ENCODE measurements at regions not wholly inside any gene's neighbourhood (a gene's known extent, or its start where the extent isn't known, plus 50 kb on each side); places are given as distances from the start of the nearest gene placed in this dataset.

DNA sequence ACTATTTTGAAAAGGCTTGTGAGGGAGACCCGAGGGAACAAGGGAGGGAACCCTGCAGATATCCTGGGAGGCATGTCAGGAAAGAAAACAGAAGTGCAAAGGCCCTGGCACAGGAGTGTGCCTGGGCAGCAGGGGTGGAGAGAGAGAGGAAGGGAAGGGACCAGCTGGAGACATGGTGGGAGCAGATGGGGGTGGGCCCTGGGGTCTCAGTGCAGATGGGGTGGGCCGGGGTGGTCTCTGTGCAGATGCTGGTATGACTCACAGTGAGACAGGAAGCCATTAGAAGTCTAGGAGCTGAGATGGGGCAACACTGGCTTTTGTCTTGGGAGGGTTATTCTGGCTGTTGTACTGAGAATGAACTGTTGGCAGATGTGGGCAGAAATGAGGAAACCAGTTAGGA, 363.6 kb upstream of the C1orf174 start:
- 60 to 63% methylated on average over 2 of the region's 2 CpGs for WGBS, 2 donors
- no peaks in the 10 kb centered on the region for H3K36me3 ChIP-seq
- TF ChIP-seq POLR2A (IDR thresholded peaks at IDR 0.05), result no peak
- no peak for TF ChIP-seq EP300 (IDR thresholded peaks at IDR 0.05)
- TF ChIP-seq, protein P1, sequence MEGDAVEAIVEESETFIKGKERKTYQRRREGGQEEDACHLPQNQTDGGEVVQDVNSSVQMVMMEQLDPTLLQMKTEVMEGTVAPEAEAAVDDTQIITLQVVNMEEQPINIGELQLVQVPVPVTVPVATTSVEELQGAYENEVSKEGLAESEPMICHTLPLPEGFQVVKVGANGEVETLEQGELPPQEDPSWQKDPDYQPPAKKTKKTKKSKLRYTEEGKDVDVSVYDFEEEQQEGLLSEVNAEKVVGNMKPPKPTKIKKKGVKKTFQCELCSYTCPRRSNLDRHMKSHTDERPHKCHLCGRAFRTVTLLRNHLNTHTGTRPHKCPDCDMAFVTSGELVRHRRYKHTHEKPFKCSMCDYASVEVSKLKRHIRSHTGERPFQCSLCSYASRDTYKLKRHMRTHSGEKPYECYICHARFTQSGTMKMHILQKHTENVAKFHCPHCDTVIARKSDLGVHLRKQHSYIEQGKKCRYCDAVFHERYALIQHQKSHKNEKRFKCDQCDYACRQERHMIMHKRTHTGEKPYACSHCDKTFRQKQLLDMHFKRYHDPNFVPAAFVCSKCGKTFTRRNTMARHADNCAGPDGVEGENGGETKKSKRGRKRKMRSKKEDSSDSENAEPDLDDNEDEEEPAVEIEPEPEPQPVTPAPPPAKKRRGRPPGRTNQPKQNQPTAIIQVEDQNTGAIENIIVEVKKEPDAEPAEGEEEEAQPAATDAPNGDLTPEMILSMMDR (IDR thresholded peaks at IDR 0.05), result no peak
- DNase-seq (ENCODE audit: low spot score in 2 of 2), result no peak
- H3K27me3 ChIP-seq, result no peaks in the 10 kb centered on the region
- no peak overlapping the region for H3K27ac ChIP-seq
- peaks cover 0 to 2% (median 0%) of the 10 kb centered on the region in 4 donors for H3K9me3 ChIP-seq
- no peak overlapping the region for H3K4me3 ChIP-seq
- H3K4me1 ChIP-seq, result no peaks in the 10 kb centered on the region

DNA sequence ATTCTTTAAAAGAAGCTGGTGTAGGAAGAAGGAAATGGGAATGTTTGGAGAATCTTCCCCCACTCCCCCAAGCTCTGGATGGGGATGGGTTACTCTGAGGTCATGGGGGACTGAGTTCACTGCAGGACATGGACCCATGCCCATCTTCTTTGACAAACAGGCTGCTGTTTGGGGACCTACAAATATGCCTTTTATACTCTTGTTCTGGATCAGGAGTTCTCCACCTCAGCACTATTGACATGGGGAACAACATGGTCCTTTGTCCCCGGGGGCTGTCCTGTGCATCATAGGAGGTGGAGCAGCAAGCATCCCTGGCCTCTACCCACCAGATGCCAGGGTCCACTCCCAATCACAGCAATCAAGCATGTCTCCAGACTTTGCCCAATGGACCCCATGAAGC, 365.8 kb upstream of the C1orf174 start:
- WGBS, 2 donors, result 40 to 46% methylated on average over 1 of the region's 1 CpG

GRCh38 chr1:4267381-4268261, 367.5 kb upstream of the C1orf174 start:
- H3K4me3 ChIP-seq, result no peak overlapping the region
- H3K4me1 ChIP-seq, result no peaks in the 10 kb centered on the region
- WGBS, 2 donors, result 60 to 67% methylated on average over 12 of the region's 12 CpGs
- TF ChIP-seq EP300 (IDR thresholded peaks at IDR 0.05), result no peak
- TF ChIP-seq POLR2A (IDR thresholded peaks at IDR 0.05), result no peak
- TF ChIP-seq, protein P1 (IDR thresholded peaks at IDR 0.05), result no peak
- H3K36me3 ChIP-seq, result no peaks in the 10 kb centered on the region
- no peak for DNase-seq (ENCODE audit: low spot score in 2 of 2)
- H3K9me3 ChIP-seq, result no peaks in the 10 kb centered on the region
- H3K27ac ChIP-seq, result no peak overlapping the region
- H3K27me3 ChIP-seq, result no peaks in the 10 kb centered on the region

More for the DNA sequence above, 365.8 kb upstream of the C1orf174 start:
- DNase-seq (ENCODE audit: low spot score in 2 of 2), result no peak
- no peaks in the 10 kb centered on the region for H3K4me1 ChIP-seq
- no peaks in the 10 kb centered on the region for H3K27me3 ChIP-seq
- TF ChIP-seq, protein P1 (IDR thresholded peaks at IDR 0.05), result no peak
- H3K36me3 ChIP-seq, result no peaks in the 10 kb centered on the region
- no peaks in the 10 kb centered on the region for H3K9me3 ChIP-seq
- no peak overlapping the region for H3K4me3 ChIP-seq
- H3K27ac ChIP-seq, result no peak overlapping the region

- H3K9me3 ChIP-seq, result no peaks in the 10 kb centered on the region
- no peaks in the 10 kb centered on the region for H3K36me3 ChIP-seq
- WGBS, 2 donors, result 81 to 84% methylated on average over 15 of the region's 15 CpGs
- H3K27me3 ChIP-seq, result no peaks in the 10 kb centered on the region
- TF ChIP-seq, protein P1 (IDR thresholded peaks at IDR 0.05), result no peak
- TF ChIP-seq EP300 (IDR thresholded peaks at IDR 0.05) (no peak), POLR2A (IDR thresholded peaks at IDR 0.05) (no peak)
- no peak for DNase-seq (ENCODE audit: low spot score in 2 of 2)
- H3K27ac ChIP-seq, result no peak overlapping the region
- H3K4me1 ChIP-seq, result no peaks in the 10 kb centered on the region
- no peak overlapping the region for H3K4me3 ChIP-seq
These were observed 368.3 kb upstream of the C1orf174 start for GRCh38 chr1:4268262-4268888.

DNA sequence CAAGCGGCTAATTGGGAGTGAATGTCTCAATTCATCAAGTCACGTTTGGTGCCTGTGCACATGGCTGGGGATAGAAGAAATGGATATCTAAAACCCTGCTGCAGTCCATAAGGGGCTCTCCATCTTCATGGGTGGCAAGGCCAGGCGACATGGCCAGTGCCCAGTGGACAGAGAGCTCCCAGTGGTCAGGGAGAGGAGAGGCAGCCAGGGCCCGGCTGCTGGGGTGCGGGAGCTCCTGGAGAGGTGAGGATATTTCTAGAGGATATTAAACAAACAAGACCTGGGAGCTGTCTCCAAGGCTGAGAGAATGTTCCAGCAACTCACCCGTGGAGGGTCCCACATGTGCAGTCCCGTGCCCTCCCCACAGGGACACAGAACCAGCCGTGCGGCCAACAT, 368.8 kb upstream of the C1orf174 start:
- H3K4me3 ChIP-seq, result no peak overlapping the region
- H3K9me3 ChIP-seq, result no peaks in the 10 kb centered on the region
- DNase-seq (ENCODE audit: low spot score in 2 of 2), result no peak
- TF ChIP-seq EP300 (IDR thresholded peaks at IDR 0.05), result no peak
- TF ChIP-seq, protein P1 (IDR thresholded peaks at IDR 0.05), result no peak
- no peak for TF ChIP-seq POLR2A (IDR thresholded peaks at IDR 0.05)
- H3K36me3 ChIP-seq, result no peaks in the 10 kb centered on the region
- H3K4me1 ChIP-seq, result no peaks in the 10 kb centered on the region
- no peak overlapping the region for H3K27ac ChIP-seq
- H3K27me3 ChIP-seq, result no peaks in the 10 kb centered on the region
- 74 to 77% methylated on average over 9 of the region's 9 CpGs for WGBS, 2 donors

Data from tibial nerve (tissue), 4 donors.